Neural crest cell (in vitro differentiated cells): ENCODE measurements at regions not wholly inside any gene's neighbourhood (a gene's known extent, or its start where the extent isn't known, plus 50 kb on each side); places are given as distances from the start of the nearest gene placed in this dataset.

Experiments used
- DNase-seq: peaks from one replicate; pipeline ENCODE4 v3.0.0; 2021; ENCODE audit warnings: low read depth, mixed read lengths, low spot score
- H3K27ac Mint-ChIP-seq: one replicate; pipeline ENCODE4 v1.8.0; 2021; ENCODE audit warnings: mild to moderate bottlenecking, mixed read lengths; ENCODE audit not compliant: unreplicated experiment
- H3K27me3 Mint-ChIP-seq: 2 replicates; pipeline ENCODE4 v1.8.0; 2021; ENCODE audit warnings: low read depth, mild to moderate bottlenecking, mixed read lengths
- H3K36me3 Mint-ChIP-seq: 2 replicates; pipeline ENCODE4 v1.8.0; 2021; ENCODE audit warnings: low read depth, mild to moderate bottlenecking, mixed read lengths
- H3K4me1 Mint-ChIP-seq: 2 replicates; pipeline ENCODE4 v1.8.0; 2021; ENCODE audit warnings: mixed read lengths
- H3K4me3 Mint-ChIP-seq: one replicate; pipeline ENCODE4 v1.8.0; 2021; ENCODE audit warnings: mild to moderate bottlenecking, mixed read lengths
- H3K9me3 Mint-ChIP-seq: 2 replicates; pipeline ENCODE4 v1.8.0; 2021; ENCODE audit warnings: mixed read lengths
- CTCF ChIP-seq: fragments of 200-600 bp; sonication (generic); conservative IDR thresholded peaks from 2 replicates; pipeline ENCODE4 v1.5.0; 2021; ENCODE audit warnings: antibody characterized with exemption, mild to moderate bottlenecking

- Mint-ChIP-seq H3K27ac (no peak overlapping the region), H3K36me3 (peaks cover 2% of the 10 kb centered on the region), H3K27me3 (no peaks in the 10 kb centered on the region), H3K4me3 (no peak overlapping the region), H3K4me1 (peaks cover 9% of the 10 kb centered on the region), H3K9me3 (no peaks in the 10 kb centered on the region)
- no peak for TF ChIP-seq CTCF
- DNase-seq, result no peak
These were observed 153.8 kb downstream of the UNC5CL start for GRCh38 chr6:40885139-40885774.

GRCh38 chr6:40882323-40882997 lies 156.6 kb downstream of the UNC5CL start:
- peaks cover 2% of the 10 kb centered on the region for H3K27me3 Mint-ChIP-seq
- DNase-seq, result no peak
- H3K4me3 Mint-ChIP-seq, result no peak overlapping the region
- H3K27ac Mint-ChIP-seq, result no peak overlapping the region
- H3K36me3 Mint-ChIP-seq, result peaks cover 2% of the 10 kb centered on the region
- peaks cover 4% of the 10 kb centered on the region for H3K9me3 Mint-ChIP-seq
- peaks cover 4% of the 10 kb centered on the region for H3K4me1 Mint-ChIP-seq
- no peak for TF ChIP-seq CTCF

GRCh38 chr6:40881501-40881900 lies 157.5 kb downstream of the UNC5CL start:
- no peak for DNase-seq
- H3K27me3 Mint-ChIP-seq, result peaks cover 9% of the 10 kb centered on the region

GRCh38 chr6:40880906-40881305 lies 158.1 kb downstream of the UNC5CL start:
- no peak for TF ChIP-seq CTCF
- no peak for DNase-seq
- Mint-ChIP-seq H3K27me3 (peaks cover 13% of the 10 kb centered on the region), H3K4me3 (no peak overlapping the region), H3K36me3 (peaks cover 2% of the 10 kb centered on the region), H3K9me3 (peaks cover 4% of the 10 kb centered on the region), H3K27ac (peak overlapping the region; percentile 19), H3K4me1 (peaks cover 4% of the 10 kb centered on the region)

More at GRCh38 chr6:40881501-40881900, 157.5 kb downstream of the UNC5CL start:
- no peak overlapping the region for H3K27ac Mint-ChIP-seq
- no peak overlapping the region for H3K4me3 Mint-ChIP-seq
- H3K4me1 Mint-ChIP-seq, result peaks cover 4% of the 10 kb centered on the region
- H3K36me3 Mint-ChIP-seq, result peaks cover 2% of the 10 kb centered on the region
- H3K9me3 Mint-ChIP-seq, result peaks cover 4% of the 10 kb centered on the region
- TF ChIP-seq CTCF, result no peak

GRCh38 chr6:40879169-40879568 lies 159.9 kb downstream of the UNC5CL start:
- TF ChIP-seq CTCF, result no peak
- no peak overlapping the region for H3K27ac Mint-ChIP-seq
- H3K4me1 Mint-ChIP-seq, result peaks cover 4% of the 10 kb centered on the region
- no peak overlapping the region for H3K4me3 Mint-ChIP-seq
- no peak for DNase-seq
- peaks cover 2% of the 10 kb centered on the region for H3K36me3 Mint-ChIP-seq
- peaks cover 4% of the 10 kb centered on the region for H3K9me3 Mint-ChIP-seq
- peaks cover 20% of the 10 kb centered on the region for H3K27me3 Mint-ChIP-seq
